IPS DF 6.9 (cell line): ENCODE measurements at regions not wholly inside any gene's neighbourhood (a gene's known extent, or its start where the extent isn't known, plus 50 kb on each side); places are given as distances from the start of the nearest gene placed in this dataset.
"Not testable (repeated sequence)": the region's sequence is repeated elsewhere in the genome, so short reads cannot be mapped to it uniquely, and the experiment has no call there.

Experiments
- DNase-seq: peaks from one replicate; pipeline ENCODE4 v3.0.0-alpha.2; 2013; ENCODE audit warnings: low read depth, low spot score
- H3K27ac ChIP-seq: one replicate; pipeline ENCODE4 v1.5.1; 2013; ENCODE audit warnings: low read length, control low read depth
- H3K27me3 ChIP-seq: 2 replicates; pipeline ENCODE4 v1.6.1; 2013; ENCODE audit warnings: mild to moderate bottlenecking, low read length; ENCODE audit not compliant: control insufficient read depth, insufficient read depth
- H3K36me3 ChIP-seq: 2 replicates; pipeline ENCODE4 v1.6.1; 2013; ENCODE audit warnings: low read length; ENCODE audit not compliant: control insufficient read depth, insufficient read depth
- H3K4me1 ChIP-seq: 2 replicates; pipeline ENCODE4 v1.6.1; 2013; ENCODE audit warnings: low read length; ENCODE audit not compliant: control insufficient read depth, insufficient read depth
- H3K4me3 ChIP-seq: 2 replicates; pipeline ENCODE4 v1.5.1; 2013; ENCODE audit warnings: mild to moderate bottlenecking, low read length
- H3K9me3 ChIP-seq: 2 replicates; pipeline ENCODE4 v1.6.1; 2013; ENCODE audit warnings: low read length, inconsistent platforms; ENCODE audit not compliant: control insufficient read depth, insufficient read depth
- WGBS: extraction: QIAGEN DNeasy Blood & Tissue Kit; methylation state at CpG from one replicate; pipeline ENCODE4 v1.1.7; 2013; ENCODE audit warnings: mixed read lengths, missing lambda C conversion rate; ENCODE audit not compliant: insufficient read length, insufficient coverage; 5-methylcytosine and 5-hydroxymethylcytosine counted together

DNA sequence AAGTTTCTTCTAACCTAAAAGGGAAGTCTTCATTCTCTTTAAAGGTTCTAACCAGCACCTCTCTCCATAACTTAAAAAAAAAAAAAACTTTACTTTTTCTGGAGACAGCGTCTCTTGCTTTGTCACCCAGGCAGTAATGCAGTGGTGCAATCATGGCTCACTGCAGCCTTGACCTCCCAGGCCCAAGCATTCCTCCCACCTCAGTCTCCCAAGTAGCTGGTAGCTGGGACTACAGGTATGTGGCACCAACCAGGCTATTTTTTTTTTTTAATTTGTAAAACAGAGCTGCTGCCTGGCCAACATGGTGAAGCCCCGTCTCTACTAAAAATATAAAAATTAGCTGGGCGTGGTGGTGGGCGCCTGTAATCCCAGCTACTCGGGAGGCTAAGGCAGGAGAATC, 787.4 kb upstream of the ACO1 start:
- H3K4me1 ChIP-seq, DNase-seq, H3K27me3 ChIP-seq, H3K27ac ChIP-seq, H3K36me3 ChIP-seq, H3K9me3 ChIP-seq, H3K4me3 ChIP-seq: not testable (repeated sequence)
- WGBS = no CpG with 5 or more reads among the region's 5 CpGs

DNA sequence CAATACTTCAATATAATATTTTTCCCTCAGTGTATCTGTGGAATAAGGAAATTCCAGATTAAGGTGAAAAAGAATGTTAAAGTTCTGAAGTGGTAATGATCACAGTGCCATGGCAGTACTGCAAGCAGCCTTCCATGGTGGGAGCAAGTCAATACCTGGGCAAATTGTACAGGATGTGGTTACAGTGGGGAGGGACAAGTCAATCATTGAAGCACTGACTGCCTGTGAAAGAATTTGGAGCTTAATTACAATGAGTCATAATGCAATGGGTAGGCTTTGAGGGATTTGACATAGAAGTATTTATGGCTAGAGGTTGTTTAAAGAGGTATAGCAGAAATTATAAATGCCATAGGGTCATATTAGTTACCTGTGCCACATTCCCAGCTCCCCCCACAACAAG, 786.5 kb upstream of the ACO1 start:
- no peaks in the 10 kb centered on the region for H3K4me1 ChIP-seq
- DNase-seq = no peak
- no peak overlapping the region for H3K27ac ChIP-seq

DNA sequence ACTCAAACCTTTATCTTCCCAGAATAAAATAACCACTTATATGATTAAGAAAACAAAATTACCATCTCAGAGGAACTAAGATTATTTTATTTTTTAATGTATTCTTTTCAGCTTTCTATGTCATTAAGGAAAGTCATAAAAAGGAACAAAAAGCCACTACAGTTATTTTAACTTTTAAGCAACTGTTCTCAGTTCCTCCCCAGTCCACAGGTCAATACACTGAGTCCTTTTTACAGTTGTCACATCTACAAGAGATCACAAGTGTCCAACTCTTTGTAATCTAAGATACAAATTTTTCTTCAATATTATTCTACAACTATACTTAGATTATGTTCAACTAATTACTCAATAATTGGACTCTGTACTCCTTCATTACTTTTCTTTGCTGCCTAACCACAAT, 782.8 kb upstream of the ACO1 start:
- Histone ChIP-seq H3K9me3 (no peaks in the 10 kb centered on the region), H3K36me3 (no peaks in the 10 kb centered on the region), H3K27me3 (no peaks in the 10 kb centered on the region), H3K27ac (no peak overlapping the region), H3K4me3 (no peak overlapping the region), H3K4me1 (no peaks in the 10 kb centered on the region)
- DNase-seq = no peak

More for the DNA sequence above, 786.5 kb upstream of the ACO1 start:
- Histone ChIP-seq H3K27me3 (no peaks in the 10 kb centered on the region), H3K36me3 (no peaks in the 10 kb centered on the region), H3K9me3 (no peaks in the 10 kb centered on the region), H3K4me3 (no peak overlapping the region)

DNA sequence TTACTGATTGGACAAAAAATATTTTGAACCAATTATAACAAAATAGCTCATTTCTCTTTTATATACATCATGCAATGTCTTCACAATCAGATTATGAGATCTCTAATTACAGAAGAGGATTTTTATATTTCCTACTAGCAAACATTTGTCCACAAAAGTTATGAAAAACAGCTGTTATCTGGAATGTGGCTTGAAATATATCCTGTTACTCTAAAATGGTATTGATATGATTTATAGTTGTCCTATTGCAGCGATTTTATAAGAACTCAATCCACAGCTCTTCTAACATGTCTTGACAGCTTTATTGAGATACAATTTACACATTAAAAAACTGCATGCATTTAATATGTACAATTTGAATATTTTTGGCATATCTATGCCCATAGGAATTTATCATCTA, 779.9 kb upstream of the ACO1 start:
- DNase-seq = no peak
- H3K4me1 ChIP-seq = no peaks in the 10 kb centered on the region
- no peak overlapping the region for H3K27ac ChIP-seq
- no peaks in the 10 kb centered on the region for H3K9me3 ChIP-seq
- H3K4me3 ChIP-seq = no peak overlapping the region
- no peaks in the 10 kb centered on the region for H3K36me3 ChIP-seq
- WGBS = no CpG with 5 or more reads among the region's 1 CpG
- no peaks in the 10 kb centered on the region for H3K27me3 ChIP-seq

DNA sequence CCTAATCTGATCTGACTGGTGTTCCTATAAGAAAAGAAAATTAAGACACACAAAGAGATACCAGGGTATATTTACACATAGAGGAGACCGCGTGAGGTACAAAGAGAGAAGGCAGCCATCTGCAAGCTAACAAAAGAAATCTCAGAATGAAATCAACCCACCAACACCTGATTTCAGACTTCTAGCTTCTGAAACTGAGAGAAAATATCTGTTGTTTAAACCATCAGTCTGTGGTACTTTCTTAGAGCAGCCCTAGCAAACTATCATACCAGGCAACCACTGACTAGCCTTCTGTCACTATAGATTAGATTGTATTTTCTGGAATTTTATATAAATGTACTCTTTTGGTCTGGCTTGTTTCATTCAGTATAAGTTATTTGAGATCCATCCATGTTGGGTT, 779.3 kb upstream of the ACO1 start:
- no CpG with 5 or more reads among the region's 2 CpGs for WGBS
- H3K4me1 ChIP-seq = no peaks in the 10 kb centered on the region
- no peaks in the 10 kb centered on the region for H3K36me3 ChIP-seq
- H3K27me3 ChIP-seq = no peaks in the 10 kb centered on the region
- H3K27ac ChIP-seq = no peak overlapping the region
- H3K9me3 ChIP-seq = no peaks in the 10 kb centered on the region
- no peak overlapping the region for H3K4me3 ChIP-seq
- no peak for DNase-seq

DNA sequence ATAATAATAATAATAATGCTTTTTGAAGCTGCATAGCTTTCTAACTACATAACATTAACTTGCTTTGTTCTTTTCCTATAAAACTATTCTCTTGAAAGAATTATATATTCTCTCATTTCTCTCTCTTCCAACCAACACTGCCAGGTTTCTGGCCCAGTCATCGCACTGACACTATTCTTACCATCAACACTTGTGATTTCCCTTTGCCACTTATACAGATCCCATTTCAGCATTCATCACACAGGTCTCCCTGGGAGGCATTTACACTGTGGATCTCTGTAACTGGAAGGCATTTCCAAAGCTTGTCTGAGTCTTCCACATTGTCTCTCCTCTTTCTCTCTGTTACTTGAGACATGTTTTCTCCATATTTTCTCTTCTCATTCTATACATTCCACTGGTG, 777.8 kb upstream of the ACO1 start:
- Histone ChIP-seq H3K27me3 (no peaks in the 10 kb centered on the region), H3K36me3 (no peaks in the 10 kb centered on the region), H3K27ac (no peak overlapping the region), H3K4me3 (no peak overlapping the region), H3K4me1 (no peaks in the 10 kb centered on the region), H3K9me3 (no peaks in the 10 kb centered on the region)
- DNase-seq = no peak
- no CpG with 5 or more reads among the region's 1 CpG for WGBS

DNA sequence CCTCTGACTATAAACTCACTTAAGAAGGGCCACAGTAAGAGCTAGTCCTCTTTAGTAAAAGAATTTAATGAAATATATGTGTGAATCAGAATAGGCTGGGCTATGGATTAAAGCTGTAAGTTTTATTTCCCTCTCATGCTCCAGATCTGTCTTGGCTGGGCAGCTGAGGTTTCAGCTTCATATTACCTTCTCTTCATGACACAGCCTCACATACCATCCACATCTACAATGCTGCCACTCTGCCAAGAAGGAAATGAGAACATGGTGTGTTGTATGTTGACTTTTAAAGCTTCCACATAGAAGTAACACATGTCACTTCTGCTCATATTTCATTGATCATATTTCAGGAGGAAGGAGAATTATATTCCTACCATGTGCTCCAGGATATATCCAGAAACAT, 776.0 kb upstream of the ACO1 start:
- H3K27me3 ChIP-seq = no peaks in the 10 kb centered on the region
- H3K4me1 ChIP-seq = no peaks in the 10 kb centered on the region
- H3K4me3 ChIP-seq = no peak overlapping the region
- no peaks in the 10 kb centered on the region for H3K9me3 ChIP-seq
- no peaks in the 10 kb centered on the region for H3K36me3 ChIP-seq
- DNase-seq = no peak
- H3K27ac ChIP-seq = no peak overlapping the region

DNA sequence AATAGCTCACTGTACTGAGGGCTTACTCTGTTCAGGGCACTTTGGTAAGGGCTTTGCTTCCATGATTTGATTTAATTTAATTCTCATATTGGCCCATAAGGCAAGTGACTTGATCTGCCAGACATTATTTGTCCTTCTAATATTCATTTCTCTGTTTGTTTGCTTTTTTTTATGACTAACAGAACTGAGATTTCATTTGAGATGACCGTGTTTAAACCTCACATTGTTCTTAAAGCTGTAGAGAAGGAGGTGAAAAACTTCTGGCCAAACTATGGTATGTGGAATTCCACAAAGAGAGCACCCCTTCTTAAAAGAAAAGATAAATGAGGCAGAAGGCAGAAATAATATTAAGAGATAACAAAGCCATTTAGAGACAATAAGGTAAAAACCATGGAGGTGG, 775.6 kb upstream of the ACO1 start:
- no peak for DNase-seq
- no peaks in the 10 kb centered on the region for H3K27me3 ChIP-seq
- H3K9me3 ChIP-seq = no peaks in the 10 kb centered on the region
- no peaks in the 10 kb centered on the region for H3K36me3 ChIP-seq
- no peaks in the 10 kb centered on the region for H3K4me1 ChIP-seq
- WGBS = no CpG with 5 or more reads among the region's 1 CpG
- no peak overlapping the region for H3K27ac ChIP-seq
- no peak overlapping the region for H3K4me3 ChIP-seq

DNA sequence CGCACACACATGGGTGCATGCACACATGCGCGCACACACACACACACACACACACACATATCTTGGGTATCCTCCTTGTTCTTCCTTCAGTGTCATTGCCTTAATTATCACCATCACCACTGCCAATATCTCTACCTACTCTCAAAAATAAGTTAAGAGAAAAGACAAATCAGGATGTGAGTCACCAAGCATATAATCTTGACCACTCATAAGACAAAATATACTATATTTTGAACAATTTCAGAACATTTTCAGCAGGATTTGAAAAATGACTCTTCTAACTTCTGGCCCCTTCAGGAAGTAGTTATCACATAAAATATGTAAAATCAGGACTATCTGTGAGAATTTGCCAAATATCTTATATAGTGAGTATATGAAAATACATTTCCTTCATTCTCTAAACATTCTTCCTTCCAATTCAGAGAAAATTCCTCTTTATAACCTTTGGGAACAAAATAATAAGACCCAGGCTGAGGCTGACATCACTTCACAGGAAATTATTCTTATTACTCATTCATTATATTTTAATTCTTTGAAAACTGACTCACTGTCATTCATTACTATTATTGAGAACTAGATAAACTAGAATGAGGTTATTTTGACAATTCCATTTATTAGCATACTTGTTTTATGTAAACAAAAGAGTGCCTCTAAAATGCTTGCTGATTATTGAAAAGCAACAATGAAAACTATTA, 772.0 kb upstream of the ACO1 start:
- DNase-seq = no peak
- Histone ChIP-seq H3K27ac (no peak overlapping the region), H3K9me3 (no peaks in the 10 kb centered on the region), H3K36me3 (no peaks in the 10 kb centered on the region), H3K4me1 (no peaks in the 10 kb centered on the region), H3K27me3 (no peaks in the 10 kb centered on the region), H3K4me3 (no peak overlapping the region)
- no CpG with 5 or more reads among the region's 3 CpGs for WGBS

DNA sequence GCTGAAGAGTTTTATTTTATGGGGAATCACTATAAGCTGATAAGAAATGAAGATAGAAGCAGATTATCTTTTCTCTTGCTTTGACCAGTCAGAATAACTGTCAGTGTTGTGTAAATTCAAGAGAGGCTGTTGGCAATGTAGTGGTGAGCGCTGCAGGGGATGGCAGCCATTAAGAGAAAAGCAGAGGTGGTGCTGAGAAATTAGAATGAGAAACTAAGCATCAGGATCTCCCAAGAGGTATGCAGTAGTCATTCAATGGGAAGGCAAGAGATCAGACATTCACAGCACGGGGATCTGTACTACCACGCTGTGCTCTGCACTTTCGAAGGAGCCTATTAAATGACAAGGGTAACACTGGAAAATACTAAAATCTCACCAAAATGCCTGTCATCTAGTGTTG, 768.5 kb upstream of the ACO1 start:
- Histone ChIP-seq H3K36me3 (no peaks in the 10 kb centered on the region), H3K4me1 (no peaks in the 10 kb centered on the region), H3K27ac (no peak overlapping the region), H3K4me3 (no peak overlapping the region), H3K9me3 (no peaks in the 10 kb centered on the region), H3K27me3 (no peaks in the 10 kb centered on the region)
- WGBS = no CpG with 5 or more reads among the region's 4 CpGs
- DNase-seq = no peak

DNA sequence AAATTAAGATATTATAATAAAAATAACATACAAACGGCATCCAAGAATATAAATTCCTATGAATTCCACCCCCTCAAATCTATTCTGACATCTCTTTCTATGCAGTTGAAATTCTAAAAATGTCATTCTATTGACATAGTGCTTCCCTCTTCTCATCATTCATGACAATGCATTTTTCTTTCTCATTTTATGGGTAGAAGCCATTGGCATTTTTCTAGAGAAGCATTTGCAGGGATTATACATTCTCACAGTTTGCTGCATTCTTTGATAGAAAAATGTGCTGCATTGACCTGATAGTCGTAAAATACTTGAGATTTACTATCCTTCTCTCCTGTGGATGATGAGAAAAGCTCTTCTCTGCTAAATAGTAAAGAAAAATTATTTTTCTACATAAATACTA, 760.9 kb upstream of the ACO1 start:
- Histone ChIP-seq H3K9me3 (no peaks in the 10 kb centered on the region), H3K27ac (no peak overlapping the region), H3K4me1 (no peaks in the 10 kb centered on the region), H3K4me3 (no peak overlapping the region), H3K36me3 (no peaks in the 10 kb centered on the region), H3K27me3 (no peaks in the 10 kb centered on the region)
- no peak for DNase-seq
- no CpG with 5 or more reads among the region's 2 CpGs for WGBS
